Activated CD4-positive, alpha-beta T cell treated with anti-CD3 and anti-CD28 coated beads, Interleukin-2, amount 50 U/mL, for 4 hours (primary cell): ENCODE measurements at regions not wholly inside any gene's neighbourhood (a gene's known extent, or its start where the extent isn't known, plus 50 kb on each side); places are given as distances from the start of the nearest gene placed in this dataset.

Source experiments
- DNase-seq, 2 experiments: peaks; one replicate each; pipeline ENCODE4 v3.0.0-alpha.2; 2020

- no peak for DNase-seq
Observed at GRCh38 chr5:124297826-124298225, 448.6 kb downstream of the ZNF608 start.

DNA sequence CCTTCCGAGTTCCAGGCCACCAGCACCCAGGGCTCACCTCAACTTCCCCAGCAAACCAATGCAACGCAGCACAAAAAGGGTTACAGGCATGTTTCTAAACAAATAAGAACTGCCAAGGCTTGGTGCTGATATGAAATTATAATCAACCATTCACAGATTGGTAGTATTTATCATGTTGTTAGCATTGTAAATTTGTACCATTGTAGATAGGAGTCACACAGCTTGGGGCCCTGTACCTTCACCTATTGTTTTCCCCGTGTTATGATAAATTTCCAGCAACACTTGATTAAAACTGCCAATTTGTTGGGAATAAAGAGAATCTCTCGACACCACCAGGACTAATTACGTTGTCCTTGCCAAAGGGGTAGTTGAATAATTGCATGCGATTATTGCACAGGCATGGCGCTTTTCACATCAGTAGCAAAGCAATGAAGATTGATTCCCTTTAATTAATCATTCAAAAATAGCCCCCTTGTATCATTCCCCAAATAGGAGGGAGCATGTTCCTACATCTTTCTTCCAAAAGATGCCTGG is 454.1 kb downstream of the ZNF608 start:
- no peak for DNase-seq

DNA sequence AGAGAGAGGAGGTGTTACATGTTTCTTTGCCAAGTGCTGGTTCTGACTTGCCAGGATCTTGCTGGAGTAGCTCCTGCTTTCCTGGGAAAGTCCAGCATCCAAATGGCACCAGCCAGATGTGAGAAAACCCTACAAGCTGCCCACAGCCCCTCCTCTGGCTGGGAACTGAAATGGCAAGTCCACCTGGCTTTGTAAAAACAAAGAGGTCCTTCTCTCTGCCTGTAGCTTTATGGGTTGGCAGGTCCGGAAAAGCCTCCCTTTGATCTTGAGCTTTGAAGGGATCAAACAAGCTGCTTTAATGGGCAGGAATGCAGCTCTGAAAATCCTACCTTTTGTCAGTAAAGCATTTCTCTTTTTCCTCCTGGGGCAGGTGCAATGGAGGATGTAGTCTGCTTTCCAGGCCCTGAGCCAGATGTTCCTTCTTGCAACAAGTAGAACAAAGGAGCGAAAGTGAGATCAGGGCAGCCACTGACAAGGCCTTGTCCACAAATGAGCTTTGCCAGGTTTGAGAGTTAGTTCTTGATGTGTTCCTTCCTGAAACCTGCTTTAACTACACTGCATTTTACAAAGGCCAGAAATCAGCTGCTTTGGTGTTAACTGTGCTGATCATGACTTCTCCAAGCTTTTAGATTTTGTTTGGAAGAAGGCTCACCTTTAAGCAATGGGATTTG is 456.7 kb downstream of the ZNF608 start:
- DNase-seq, result no peak

DNA sequence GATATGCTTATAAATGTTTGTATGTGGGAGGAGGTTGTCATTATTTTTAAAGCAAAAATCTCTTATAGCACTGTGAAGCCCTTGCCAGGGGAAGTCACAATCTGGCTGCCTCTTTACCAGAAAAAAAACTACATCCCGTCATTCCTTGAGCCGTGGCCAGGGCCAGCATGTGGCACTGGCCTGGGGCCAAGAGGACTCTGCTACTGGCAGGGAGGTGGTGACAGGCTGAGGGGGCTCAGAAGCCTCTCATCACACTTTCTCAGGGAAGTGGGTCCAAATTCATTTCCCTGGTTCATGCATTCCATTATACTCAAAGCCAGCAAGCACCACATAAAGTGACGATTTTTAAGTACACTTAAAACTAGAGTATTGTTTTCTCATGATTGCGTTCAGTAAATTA is 457.3 kb downstream of the ZNF608 start:
- DNase-seq, result no peak

GRCh38 chr5:124287813-124288212 is 458.6 kb downstream of the ZNF608 start:
- DNase-seq, result no peak

GRCh38 chr5:124285733-124286132 is 460.7 kb downstream of the ZNF608 start:
- DNase-seq, result no peak

DNA sequence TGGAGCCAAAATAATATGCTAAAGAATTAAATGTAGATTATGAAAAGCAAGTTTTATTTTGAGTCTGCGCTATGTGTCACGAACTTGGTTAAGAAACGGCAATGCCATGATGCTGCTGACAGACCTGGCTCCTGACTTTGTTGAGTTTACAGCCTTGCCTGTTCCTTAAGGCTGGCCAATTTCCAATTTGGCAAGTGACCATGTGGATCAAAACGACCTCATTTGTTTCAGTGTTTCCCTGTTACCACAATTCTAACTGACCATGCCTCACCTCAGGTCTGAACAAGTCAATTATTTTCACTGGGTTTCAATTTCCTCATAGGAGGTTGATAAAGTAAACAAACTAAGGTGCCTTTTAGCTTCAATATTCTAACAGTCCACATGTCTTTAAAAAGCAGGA is 461.4 kb downstream of the ZNF608 start:
- no peak for DNase-seq

DNA sequence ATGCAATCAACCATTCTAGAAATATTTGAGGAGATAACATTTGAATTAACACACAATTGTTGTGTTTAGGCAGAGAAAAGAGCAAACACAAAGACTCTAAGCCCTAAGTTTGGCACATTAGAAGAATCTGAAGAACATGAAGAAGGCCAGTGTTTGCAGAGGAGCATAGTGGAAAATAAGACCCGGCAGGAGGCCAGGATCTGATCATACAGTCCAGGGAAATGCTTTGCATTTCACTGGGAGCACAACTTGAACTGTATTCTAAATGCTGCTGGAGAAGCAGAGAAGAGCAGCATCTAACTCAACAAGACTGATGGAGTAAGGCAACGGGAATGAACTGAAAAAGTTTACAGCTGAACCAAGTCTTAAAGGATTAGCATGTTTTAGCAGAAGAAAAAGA is 463.4 kb downstream of the ZNF608 start:
- no peak for DNase-seq

DNA sequence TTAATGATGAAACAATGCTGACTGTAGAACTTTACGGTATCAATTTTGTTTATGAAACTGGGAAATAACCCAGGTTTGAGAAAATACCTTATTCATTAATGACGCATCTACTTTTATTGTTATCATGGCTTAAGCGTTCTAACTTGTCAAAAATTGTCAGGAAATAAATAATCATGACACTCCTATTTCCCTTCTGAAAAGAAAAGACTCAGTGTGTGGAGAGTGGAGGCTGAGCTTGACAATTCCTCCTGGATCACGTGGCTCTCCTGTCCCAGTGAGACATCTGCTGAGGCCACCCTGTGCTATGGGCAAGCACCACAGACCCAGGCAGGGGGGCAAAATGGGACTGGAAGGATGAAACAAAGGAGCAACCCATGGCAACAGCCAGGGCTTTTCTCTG is 466.4 kb downstream of the ZNF608 start:
- DNase-seq, result no peak

GRCh38 chr5:124279146-124279876 is 467.1 kb downstream of the ZNF608 start:
- no peak for DNase-seq

GRCh38 chr5:124278636-124279035 is 467.8 kb downstream of the ZNF608 start:
- no peak for DNase-seq

DNA sequence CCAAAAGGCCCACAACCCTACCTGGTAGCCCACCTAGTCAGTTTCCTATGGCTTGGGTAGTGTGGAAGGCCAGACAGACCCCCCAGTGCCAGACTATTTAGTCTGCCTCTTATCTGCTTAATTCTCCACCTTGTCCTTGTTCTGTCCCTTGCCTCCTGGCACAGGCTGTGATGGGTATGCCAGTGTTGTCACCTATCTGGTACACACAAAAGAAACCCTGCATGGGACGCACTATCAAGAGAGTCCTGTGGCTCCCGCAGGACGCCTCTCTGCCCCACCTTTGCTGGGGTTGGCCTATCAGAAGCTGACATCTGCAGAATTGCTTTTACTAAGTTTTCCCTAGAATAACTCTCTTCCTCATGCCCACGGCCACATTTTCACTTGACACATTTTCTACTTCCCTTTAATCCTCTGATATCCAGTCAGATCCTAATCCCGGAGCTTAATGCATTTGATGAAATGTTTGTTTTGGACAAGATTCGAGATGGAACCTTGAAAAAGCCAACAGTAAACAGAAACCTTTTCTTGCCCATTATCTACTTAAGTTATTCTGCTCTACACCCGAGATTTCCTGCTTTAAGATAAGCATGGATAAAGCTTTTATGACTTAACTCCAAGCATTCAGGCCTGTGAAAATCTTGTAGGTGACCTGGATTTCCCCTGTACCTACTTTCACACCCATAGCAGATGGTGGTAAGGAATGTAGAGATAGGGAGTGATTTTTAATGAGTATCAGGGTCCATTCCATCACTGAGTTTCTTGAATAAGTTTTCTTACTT is 468.5 kb downstream of the ZNF608 start:
- DNase-seq, result no peak

DNA sequence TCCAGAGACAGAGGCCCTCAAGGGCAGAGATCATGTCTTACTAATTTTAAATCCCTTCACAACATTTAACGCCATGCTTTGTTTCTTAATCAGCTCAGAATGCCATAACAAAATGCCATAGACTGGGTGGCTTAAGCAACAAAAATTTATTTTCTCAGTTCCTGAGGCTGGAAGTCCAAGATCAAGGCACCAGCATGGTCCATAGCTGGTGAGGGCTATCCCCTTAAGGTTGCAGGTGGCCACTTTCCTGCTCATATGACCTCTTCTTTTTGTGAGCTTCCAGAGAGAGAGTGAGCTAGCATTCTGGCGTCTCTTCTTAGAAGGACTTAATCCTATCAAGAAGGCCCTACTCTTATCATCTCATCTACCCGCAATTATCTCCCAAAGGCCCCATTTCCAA is 470.3 kb downstream of the ZNF608 start:
- DNase-seq, result no peak

DNA sequence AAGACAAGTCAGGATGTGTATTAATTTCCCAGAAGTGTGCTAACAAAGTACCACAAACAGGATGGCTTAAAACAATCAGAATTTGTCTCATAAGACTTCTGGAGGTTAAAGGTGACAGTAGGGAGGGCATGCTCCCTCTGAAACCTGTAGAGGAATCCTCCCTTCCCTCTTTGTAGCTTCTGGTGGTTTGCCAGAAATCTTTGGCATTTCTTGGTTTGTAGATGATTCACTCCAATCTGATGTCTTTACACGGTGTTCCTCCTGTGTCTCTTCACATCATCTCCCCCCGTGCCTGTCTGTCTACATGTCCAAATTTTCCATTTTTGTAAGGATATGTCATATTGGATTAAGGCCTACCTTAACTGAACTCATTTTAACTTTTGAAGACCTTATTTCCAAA is 471.5 kb downstream of the ZNF608 start:
- DNase-seq, result no peak

DNA sequence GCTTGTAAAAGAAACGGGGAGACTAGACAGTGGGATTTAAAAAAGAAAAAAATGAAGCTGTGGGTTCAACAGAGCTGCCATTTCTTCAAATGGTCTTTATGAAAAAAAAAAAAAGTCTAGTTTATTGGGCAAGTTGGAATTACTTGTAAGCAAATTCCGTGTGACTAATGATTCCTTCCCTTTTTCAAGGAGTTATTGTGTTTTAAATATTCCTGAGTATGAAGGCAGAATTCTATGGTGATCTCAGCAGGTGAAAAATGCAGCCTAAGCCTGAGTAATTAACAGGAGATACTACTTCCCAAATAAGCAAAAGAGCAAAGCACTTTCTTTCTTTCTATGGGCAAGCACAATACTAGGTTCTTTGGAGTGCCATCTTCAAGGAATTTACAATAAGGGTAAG is 481.9 kb downstream of the ZNF608 start:
- no peak for DNase-seq

GRCh38 chr5:124263680-124264491 is 482.6 kb downstream of the ZNF608 start:
- DNase-seq, result no peak

- no peak for DNase-seq
Observed at GRCh38 chr5:124262991-124263571, 483.4 kb downstream of the ZNF608 start.

GRCh38 chr5:124262470-124262869 is 484.0 kb downstream of the ZNF608 start:
- DNase-seq, result no peak

- no peak for DNase-seq
Observed at GRCh38 chr5:124261848-124262247, 484.6 kb downstream of the ZNF608 start.

GRCh38 chr5:124260921-124261515 is 485.4 kb downstream of the ZNF608 start:
- no peak for DNase-seq

GRCh38 chr5:124259017-124259416 is 487.4 kb downstream of the ZNF608 start:
- no peak for DNase-seq

- no peak for DNase-seq
Observed at GRCh38 chr5:124257048-124257447, 489.4 kb downstream of the ZNF608 start.
